ENCODE measurements at regions not wholly inside any gene's neighbourhood (a gene's known extent, or its start where the extent isn't known, plus 50 kb on each side); places are given as distances from the start of the nearest gene placed in this dataset.

GRCh38 chr3:88986834-88987233 lies 120.6 kb upstream of the EPHA3 start (continued):
- no peak for TF ChIP-seq SP2 (IDR thresholded peaks at IDR 0.05; ENCODE audit: low read length)
- TF ChIP-seq EP300 (IDR thresholded peaks at IDR 0.05; ENCODE audit: borderline replicate concordance in 1 of 2, low read depth in 2 of 2, low read length in 2 of 2): no peak
- no peak for TF ChIP-seq RFX5 (IDR thresholded peaks at IDR 0.05; ENCODE audit: borderline replicate concordance, low read depth, low read length)
- TF ChIP-seq SUZ12 (IDR thresholded peaks at IDR 0.05; ENCODE audit: low read length): no peak
- no peak for TF ChIP-seq SP4 (IDR thresholded peaks at IDR 0.05; ENCODE audit: low read length)
- no peak for TF ChIP-seq JUN (IDR thresholded peaks at IDR 0.05; ENCODE audit: low read depth, low read length)
- TF ChIP-seq SIRT6 (IDR thresholded peaks at IDR 0.05; ENCODE audit: low read length): no peak
- TF ChIP-seq RXRA (IDR thresholded peaks at IDR 0.05; ENCODE audit: insufficient read depth, low read depth, low read length): no peak
- TF ChIP-seq FOSL1 (IDR thresholded peaks at IDR 0.05; ENCODE audit: insufficient read depth, low read depth, low read length): no peak
- no peak for TF ChIP-seq YY1 (IDR thresholded peaks at IDR 0.05; ENCODE audit: low read depth, low read length)
- TF ChIP-seq BCL11A (IDR thresholded peaks at IDR 0.05; ENCODE audit: low read depth in 2 of 2, low read length in 2 of 2): no peak
- no peak for TF ChIP-seq EZH2 (IDR thresholded peaks at IDR 0.05; ENCODE audit: low read depth, low read length, severe bottlenecking)
- TF ChIP-seq CTBP2 (IDR thresholded peaks at IDR 0.05; ENCODE audit: borderline replicate concordance, insufficient read depth, insufficient read length, low read length): no peak
- TF ChIP-seq HDAC6 (IDR thresholded peaks at IDR 0.05; ENCODE audit: low read depth, low read length): no peak
- no peak for TF ChIP-seq POU5F1 (IDR thresholded peaks at IDR 0.05; ENCODE audit: low read depth, low read length)
- no peak for TF ChIP-seq CHD1 (IDR thresholded peaks at IDR 0.05; ENCODE audit: low read depth, low read length)
- no peak for TF ChIP-seq EGR1 (IDR thresholded peaks at IDR 0.05; ENCODE audit: borderline replicate concordance, low read depth, low read length)
- no peak for TF ChIP-seq CEBPB (IDR thresholded peaks at IDR 0.05; ENCODE audit: low read depth, low read length)
- no peak for TF ChIP-seq KDM5A (IDR thresholded peaks at IDR 0.05; ENCODE audit: low read length)

Measured in H1 (cell line).